Activated naive CD4-positive, alpha-beta T cell treated with anti-CD3 and anti-CD28 coated beads, Interleukin-2, amount 10 ng/mL, durations not matched to agents 7 days and 5 days (primary cell): ENCODE measurements at regions not wholly inside any gene's neighbourhood (a gene's known extent, or its start where the extent isn't known, plus 50 kb on each side); places are given as distances from the start of the nearest gene placed in this dataset.

Experiments used
- CTCF ChIA-PET: fragments of 350-600 bp; sonication (Branson Sonifier 250); formaldehyde crosslinking; loops from one replicate; lab custom pipeline; 2021; ENCODE audit warnings: antibody characterized with exemption; lab: Charles Lee
- DNase-seq: peaks from one replicate; pipeline ENCODE4 v3.0.0-alpha.2; 2020
- H3K27ac Mint-ChIP-seq: one replicate; pipeline ENCODE4 v1.8.0; 2021; ENCODE audit warnings: mild to moderate bottlenecking, moderate library complexity, mixed read lengths
- H3K27me3 Mint-ChIP-seq: one replicate; pipeline ENCODE4 v1.8.0; 2021; ENCODE audit warnings: mild to moderate bottlenecking, mixed read lengths
- H3K36me3 Mint-ChIP-seq: one replicate; pipeline ENCODE4 v1.8.0; 2021; ENCODE audit warnings: mixed read lengths
- H3K4me1 Mint-ChIP-seq: one replicate; pipeline ENCODE4 v1.8.0; 2021; ENCODE audit warnings: mixed read lengths
- H3K4me3 Mint-ChIP-seq: one replicate; pipeline ENCODE4 v1.8.0; 2021; ENCODE audit warnings: mild to moderate bottlenecking, moderate library complexity, mixed read lengths
- H3K9me3 Mint-ChIP-seq: one replicate; pipeline ENCODE4 v1.8.0; 2021; ENCODE audit warnings: mixed read lengths

DNA sequence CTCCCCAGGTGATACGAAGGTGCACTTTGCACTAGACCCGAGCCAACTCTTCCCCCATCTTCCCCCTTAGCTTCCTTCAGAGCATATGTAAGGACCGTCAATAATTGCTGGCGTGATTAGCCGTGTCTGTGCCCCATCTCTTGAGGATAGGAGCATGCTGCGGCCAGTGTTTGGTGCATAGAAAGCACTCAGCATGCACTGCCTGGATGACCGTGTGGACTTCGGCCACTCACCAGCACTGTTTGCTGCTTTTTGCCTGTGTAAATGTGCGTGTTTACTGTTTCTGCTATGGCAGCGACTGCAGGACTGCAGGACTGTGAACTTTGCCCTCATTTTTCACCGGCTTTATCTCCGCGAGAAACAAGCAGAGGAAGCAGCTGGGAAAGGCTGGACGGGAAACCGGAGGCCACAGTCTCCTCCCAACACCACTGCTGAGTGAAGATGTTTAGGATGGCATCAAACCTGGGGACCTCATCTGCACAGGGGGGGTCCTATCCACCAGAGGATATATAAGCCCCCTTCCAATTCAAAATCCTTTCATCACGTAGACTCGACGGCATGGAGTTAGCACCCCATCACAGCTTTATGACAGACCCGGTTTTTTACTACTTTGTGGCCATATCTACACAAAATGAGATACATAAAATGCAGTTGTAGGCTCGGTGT, 150.6 kb upstream of the AFDN start:
- CTCF ChIA-PET = no interaction called here
- H3K36me3 Mint-ChIP-seq = peaks cover 7% of the 10 kb centered on the region
- no peak overlapping the region for H3K27ac Mint-ChIP-seq
- peaks cover 17% of the 10 kb centered on the region for H3K9me3 Mint-ChIP-seq
- H3K4me3 Mint-ChIP-seq = no peak overlapping the region
- DNase-seq = no peak
- H3K4me1 Mint-ChIP-seq = no peaks in the 10 kb centered on the region
- H3K27me3 Mint-ChIP-seq = peaks cover 66% of the 10 kb centered on the region

DNA sequence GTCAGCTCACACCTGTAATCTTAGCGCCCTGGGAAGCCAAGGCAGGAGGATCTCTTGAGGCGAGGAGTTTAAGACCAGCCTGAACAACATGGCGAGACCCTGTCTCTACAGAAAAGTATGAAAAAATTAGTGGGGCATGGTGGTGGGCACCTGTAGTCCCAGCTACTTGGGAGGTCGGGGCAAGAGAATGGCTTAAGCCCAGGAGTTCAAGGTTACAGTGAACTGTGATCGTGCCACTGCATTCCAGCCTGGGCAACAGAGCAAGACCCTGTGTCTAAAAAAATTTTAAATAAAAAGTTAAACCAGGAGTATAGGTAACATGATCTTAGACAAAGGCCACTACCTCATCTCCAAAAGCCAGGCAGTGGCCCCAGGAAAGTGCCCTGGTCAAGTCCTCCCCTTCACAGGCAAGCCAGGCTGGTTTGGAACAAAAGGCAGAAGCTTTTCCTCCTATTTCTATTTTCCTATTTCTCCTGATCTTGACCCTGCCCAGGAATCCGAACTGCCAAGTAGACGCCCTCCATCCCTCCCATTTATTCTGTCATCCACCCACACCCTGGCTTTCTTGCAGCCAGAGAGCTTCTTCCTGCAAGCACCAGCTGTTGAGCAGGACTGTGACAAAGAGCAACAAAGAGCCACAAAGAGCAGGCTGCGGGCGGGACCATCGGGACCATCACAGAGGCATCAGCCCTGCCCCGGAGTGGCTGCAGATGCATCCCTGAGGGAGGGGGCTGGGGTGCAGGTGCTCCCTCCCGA, 149.9 kb upstream of the AFDN start:
- CTCF ChIA-PET = no interaction called here
- Mint-ChIP-seq H3K27me3 (peaks cover 73% of the 10 kb centered on the region), H3K27ac (no peak overlapping the region), H3K4me1 (no peaks in the 10 kb centered on the region), H3K36me3 (peaks cover 4% of the 10 kb centered on the region), H3K4me3 (no peak overlapping the region), H3K9me3 (peaks cover 10% of the 10 kb centered on the region)
- no peak for DNase-seq

DNA sequence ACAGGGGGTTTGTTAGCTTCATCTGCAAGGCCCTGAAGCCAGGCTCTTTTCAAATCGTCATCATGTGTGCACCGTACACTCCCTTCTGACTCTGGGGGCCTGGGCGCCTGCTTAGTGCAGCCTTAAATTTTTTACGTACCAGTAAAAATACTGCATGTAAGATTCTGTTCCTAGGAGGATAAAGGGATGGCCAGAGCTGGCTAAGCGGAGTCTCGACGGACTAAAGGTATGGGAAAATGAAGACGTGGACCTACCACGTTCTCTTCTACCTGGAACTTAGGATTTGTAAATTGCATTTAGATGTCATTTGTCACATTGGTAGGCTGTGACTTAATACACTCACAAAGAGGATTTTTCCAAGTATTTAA, 149.3 kb upstream of the AFDN start:
- H3K27me3 Mint-ChIP-seq = peaks cover 78% of the 10 kb centered on the region
- CTCF ChIA-PET = no interaction called here

DNA sequence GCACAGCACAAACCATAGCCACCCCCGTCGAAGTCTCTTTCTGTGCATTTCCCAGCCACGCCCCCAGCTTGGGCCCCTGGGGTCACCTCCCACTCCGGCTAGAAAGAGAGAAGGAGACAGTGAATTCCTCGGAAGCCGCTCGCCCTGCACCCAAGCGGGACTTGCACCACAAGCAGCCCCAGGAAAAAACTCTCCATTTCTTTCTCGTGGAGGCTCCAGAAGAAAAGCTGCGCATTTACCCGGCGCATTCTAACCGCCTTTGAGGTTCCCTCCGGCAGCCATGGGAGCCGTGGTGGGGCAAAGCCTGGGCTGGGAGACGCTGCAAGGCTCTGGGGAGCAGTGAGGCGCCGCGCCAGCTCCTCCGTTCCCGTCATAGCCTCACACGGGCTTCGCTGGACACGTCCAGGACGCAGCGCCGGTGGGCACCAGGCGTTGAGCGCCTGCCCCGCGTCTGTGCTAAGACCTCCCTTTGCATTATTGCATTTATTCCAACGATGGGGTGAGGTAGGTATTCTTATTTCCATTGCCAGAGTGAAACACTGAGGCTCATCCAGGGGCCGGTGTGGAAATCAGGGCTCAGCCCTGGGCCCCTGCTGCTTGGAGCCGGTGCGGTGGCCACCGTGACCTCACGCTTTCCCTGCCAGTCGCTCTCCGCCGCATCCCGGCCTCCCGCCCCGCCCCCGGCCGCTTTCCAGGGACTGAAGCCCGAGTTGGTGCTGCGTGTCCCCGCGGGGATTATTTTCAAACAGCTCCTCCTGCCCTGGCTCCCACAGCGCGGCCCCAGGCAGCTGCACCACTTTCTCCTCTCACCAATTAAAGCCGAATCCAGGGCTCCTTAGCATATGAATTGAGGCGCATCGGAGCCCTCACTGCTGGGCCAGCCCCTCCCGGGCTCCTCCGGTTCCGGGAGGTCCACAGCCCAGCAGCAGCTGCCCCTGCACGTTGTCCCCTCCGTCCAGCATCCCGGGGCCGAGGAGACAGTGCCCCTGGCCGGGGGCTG, 148.3 kb upstream of the AFDN start:
- peaks cover 88% of the 10 kb centered on the region for H3K27me3 Mint-ChIP-seq
- no peak overlapping the region for H3K4me3 Mint-ChIP-seq
- H3K27ac Mint-ChIP-seq = no peak overlapping the region
- no peaks in the 10 kb centered on the region for H3K36me3 Mint-ChIP-seq
- H3K9me3 Mint-ChIP-seq = peaks cover 2% of the 10 kb centered on the region
- H3K4me1 Mint-ChIP-seq = no peaks in the 10 kb centered on the region
- no peak for DNase-seq
- CTCF ChIA-PET = no interaction called here

More for the DNA sequence above, 149.3 kb upstream of the AFDN start:
- Mint-ChIP-seq H3K27ac (no peak overlapping the region), H3K4me3 (no peak overlapping the region), H3K4me1 (no peaks in the 10 kb centered on the region), H3K9me3 (peaks cover 5% of the 10 kb centered on the region), H3K36me3 (peaks cover 2% of the 10 kb centered on the region)
- no peak for DNase-seq

DNA sequence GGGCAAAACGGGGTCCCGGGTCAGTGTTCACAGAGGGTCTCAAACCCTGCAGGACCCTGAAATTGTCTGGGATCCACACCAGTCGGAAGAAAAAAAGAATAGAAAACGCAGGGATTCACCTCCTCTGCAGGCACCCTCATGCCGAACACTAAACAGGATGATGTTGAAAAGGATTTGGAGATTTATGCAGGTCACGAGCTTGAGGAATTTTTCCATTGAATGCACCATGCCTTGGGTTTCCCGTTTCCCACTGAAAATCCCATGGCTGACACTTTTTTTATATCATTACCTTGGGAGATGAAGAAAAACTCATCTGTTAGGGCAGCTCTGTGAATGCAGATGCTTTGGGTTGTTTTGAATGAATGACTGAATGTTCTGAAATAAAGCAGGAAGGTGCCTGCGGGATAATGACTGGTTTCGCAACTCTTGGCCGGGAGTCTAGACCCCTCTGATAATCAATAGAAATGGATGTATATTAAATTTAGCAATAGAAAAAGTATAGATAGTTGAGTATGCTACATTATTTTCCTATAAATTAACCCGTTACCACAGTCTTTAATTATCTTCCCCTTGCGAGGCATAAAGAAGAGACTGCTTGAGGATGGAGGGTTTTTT, 147.5 kb upstream of the AFDN start:
- CTCF ChIA-PET = no interaction called here
- H3K27me3 Mint-ChIP-seq = peaks cover 93% of the 10 kb centered on the region
- no peak for DNase-seq
- H3K27ac Mint-ChIP-seq = no peak overlapping the region
- H3K36me3 Mint-ChIP-seq = no peaks in the 10 kb centered on the region
- H3K4me1 Mint-ChIP-seq = no peaks in the 10 kb centered on the region
- H3K4me3 Mint-ChIP-seq = no peak overlapping the region
- peaks cover 1% of the 10 kb centered on the region for H3K9me3 Mint-ChIP-seq

DNA sequence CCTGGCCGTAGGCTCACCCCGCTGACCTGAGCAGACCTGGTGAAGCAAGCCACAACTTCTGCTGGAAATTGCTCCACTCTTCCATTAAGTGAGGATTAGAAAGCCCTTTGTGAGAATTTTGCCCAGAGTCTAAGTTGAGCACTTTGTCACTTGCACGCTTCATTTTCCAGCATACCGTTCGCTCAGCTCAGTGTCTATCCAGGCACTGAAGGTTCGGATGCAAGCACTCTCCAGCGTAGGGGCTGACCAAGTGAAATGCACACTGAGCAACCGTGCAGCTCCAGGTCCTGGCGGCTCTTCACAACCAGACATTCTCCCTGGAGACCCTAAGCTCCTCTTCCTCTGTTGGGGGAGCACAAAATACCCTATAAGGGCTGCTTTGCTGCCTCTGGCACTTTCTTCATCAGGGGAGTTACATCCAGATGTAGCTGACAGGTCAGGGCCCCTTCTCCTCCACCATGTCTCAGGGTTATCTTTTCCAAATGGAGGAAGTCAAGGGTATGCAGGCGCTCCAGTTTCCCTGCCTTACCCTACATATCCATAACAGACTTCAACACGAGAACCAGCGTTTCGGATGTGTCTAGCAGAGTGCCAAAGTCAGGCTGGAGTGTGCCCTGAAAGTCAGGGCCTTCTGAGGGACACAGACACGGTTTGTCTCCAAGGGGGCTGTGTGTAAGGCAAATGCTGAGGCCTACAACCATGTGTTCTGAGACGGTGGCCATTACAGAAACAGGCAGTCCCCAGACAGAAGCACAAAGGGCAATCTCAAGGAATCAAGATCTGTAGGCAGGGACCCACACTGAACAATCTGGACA, 146.7 kb upstream of the AFDN start:
- peaks cover 98% of the 10 kb centered on the region for H3K27me3 Mint-ChIP-seq
- DNase-seq = no peak
- CTCF ChIA-PET = no interaction called here
- H3K4me1 Mint-ChIP-seq = no peaks in the 10 kb centered on the region
- no peaks in the 10 kb centered on the region for H3K36me3 Mint-ChIP-seq
- no peaks in the 10 kb centered on the region for H3K9me3 Mint-ChIP-seq
- H3K27ac Mint-ChIP-seq = no peak overlapping the region
- no peak overlapping the region for H3K4me3 Mint-ChIP-seq

DNA sequence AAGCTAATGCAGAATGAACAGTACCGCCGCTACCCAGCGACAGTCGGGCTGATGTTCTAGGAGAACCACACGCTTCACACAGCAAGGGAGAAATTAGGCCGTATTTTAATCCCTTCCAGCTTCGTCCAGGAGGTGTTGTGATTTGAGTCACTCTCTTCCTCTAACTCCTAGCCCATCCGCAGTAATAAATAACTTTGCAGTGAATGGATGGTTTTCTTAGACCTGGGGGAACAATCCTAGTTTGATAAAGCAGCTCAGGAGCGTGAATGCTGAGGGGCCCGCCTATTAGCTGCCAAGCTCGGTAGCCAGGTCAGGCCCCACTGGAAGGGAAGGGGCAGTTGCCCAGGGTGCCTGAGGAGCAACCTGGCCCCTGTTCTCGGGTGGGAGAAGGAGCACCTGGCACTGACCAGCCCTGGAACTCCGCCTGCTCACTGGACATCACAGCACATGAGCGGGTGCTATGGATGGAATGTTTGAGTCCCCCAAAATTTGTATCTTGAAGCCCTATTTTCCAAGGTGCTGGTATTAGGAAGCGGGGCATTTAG, 146.0 kb upstream of the AFDN start:
- Mint-ChIP-seq H3K27me3 (peaks cover 100% of the 10 kb centered on the region), H3K9me3 (no peaks in the 10 kb centered on the region), H3K36me3 (no peaks in the 10 kb centered on the region), H3K4me3 (no peak overlapping the region), H3K4me1 (no peaks in the 10 kb centered on the region), H3K27ac (no peak overlapping the region)
- no peak for DNase-seq
- CTCF ChIA-PET = no interaction called here

DNA sequence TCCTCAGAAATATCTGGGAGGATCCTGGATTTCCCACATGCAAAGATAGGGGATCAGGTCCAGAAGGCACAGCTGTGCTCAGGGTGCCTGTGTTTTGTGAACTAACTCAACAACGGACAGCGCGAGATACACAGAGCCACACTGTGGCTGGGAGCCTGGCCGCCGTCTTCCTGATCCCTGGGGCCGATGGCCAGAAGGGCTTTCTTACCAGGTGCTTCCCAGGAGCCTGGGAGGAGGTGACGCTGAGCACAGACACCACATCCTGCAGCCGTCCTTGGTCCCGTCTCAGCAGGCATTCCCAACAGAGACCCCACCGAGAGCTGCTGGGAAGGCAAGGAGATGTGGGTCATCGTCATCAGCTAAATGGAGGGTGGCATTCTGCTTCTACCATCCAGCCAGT, 144.6 kb upstream of the AFDN start:
- no peaks in the 10 kb centered on the region for H3K4me1 Mint-ChIP-seq
- H3K9me3 Mint-ChIP-seq = peaks cover 5% of the 10 kb centered on the region
- no peak for DNase-seq
- no peak overlapping the region for H3K27ac Mint-ChIP-seq
- CTCF ChIA-PET = no interaction called here
- H3K36me3 Mint-ChIP-seq = no peaks in the 10 kb centered on the region
- no peak overlapping the region for H3K4me3 Mint-ChIP-seq
- H3K27me3 Mint-ChIP-seq = peaks cover 92% of the 10 kb centered on the region

DNA sequence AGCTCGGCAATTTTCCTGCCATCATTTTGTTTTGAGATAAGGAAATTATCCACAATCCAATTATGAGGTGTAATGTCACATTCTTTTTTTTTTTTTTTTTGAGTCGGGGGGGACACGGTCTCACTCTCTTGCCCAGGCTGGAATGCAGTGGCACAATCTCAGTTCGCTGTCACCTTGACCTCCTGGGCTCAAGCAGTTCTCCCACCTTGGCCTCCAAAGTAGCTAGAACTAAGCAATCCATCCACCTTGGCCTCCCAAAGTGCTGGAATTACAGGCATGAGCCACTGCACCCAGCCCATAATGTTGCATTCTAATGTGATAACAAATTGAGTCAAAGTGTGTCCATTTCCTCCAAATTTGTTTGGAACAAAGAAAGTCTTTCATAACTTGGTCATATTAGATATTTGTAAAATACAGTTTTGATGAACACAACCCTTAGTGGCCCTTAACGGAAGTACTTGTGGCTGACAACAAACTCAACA, 144.1 kb upstream of the AFDN start:
- Mint-ChIP-seq H3K4me3 (no peak overlapping the region), H3K4me1 (no peaks in the 10 kb centered on the region), H3K27me3 (peaks cover 92% of the 10 kb centered on the region), H3K9me3 (peaks cover 5% of the 10 kb centered on the region), H3K36me3 (no peaks in the 10 kb centered on the region), H3K27ac (no peak overlapping the region)
- no peak for DNase-seq
- CTCF ChIA-PET = no interaction called here

DNA sequence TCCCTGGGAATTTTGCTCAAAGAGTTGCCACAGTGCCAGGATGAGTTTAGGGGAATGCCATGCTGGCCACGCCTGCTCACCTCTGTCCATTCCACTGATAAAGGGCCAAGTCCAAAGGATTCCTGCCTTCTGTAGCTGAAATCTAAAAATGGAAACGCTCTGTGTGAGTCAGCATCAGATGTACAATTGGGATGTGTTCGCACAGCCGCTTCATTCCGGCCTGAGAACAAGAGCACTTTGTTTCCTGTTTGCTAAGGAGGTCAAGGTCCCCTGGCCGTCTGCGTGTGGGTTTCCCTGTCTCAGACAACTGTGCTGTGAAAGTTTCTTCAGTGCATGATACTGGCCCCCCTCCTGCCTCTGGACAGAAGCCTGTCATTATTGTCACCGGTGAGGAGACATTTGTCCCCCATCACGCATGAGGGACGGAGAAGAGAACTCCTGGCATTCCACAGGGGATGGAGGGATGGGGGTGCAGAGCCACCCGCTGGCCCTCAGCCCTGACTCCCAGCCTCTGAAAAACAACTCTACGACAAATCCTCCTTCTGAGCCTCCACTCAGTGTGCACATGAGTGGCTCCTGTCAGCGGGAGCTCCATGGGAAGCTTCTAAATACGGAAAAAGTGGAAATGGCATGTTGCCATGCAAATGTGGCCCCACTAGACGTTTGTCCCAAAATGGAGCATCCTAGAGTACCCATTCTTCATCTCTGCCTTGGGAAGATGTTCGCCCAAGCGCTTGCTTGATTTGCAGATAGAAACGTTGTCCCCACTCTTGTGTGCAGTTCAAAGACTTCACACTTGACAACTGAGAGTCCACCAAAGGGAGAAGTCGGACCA, 143.5 kb upstream of the AFDN start:
- no peaks in the 10 kb centered on the region for H3K4me1 Mint-ChIP-seq
- no peak overlapping the region for H3K4me3 Mint-ChIP-seq
- DNase-seq = no peak
- peaks cover 5% of the 10 kb centered on the region for H3K9me3 Mint-ChIP-seq
- no peak overlapping the region for H3K27ac Mint-ChIP-seq
- no peaks in the 10 kb centered on the region for H3K36me3 Mint-ChIP-seq
- CTCF ChIA-PET = no interaction called here
- H3K27me3 Mint-ChIP-seq = peaks cover 92% of the 10 kb centered on the region

DNA sequence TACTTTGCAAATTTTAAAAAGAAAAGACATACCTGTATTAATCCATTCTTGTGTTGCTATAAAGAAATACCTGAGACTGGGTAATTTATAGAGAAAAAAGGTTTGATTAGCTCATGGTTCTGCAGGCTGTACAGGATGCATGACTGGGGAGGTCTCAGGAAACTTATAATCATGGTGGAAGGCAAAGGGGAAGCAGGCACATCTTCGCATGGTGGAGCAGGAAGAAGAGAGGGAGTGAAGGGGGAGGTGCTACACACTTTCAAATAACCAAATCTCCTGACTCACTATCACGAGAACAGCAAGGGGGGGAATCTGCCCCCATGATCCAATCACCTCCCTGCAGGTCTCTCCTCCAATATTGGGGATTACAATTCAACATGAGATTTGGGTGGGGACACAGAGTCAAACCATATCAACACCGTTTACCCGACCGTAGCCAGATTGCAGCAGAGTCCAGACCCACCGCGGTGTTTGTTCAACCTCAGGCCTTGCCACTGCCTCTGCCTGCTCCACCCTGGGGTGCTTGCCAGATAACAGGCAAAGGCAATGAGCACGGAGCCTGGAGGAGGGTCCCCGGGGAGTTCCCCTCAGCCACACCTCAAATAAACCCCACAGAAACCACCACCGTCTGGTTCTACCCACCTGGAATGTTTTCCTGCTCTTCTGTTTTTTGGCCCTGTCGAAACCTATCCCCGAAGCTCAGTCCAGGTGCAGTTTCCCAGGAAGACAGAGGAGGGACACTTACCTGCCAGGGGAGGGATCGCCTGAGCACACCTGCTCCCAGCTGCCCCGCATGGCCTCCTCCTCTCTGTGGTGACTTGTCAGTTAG, 142.2 kb upstream of the AFDN start:
- H3K4me1 Mint-ChIP-seq = no peaks in the 10 kb centered on the region
- CTCF ChIA-PET = no interaction called here
- DNase-seq = no peak
- peaks cover 90% of the 10 kb centered on the region for H3K27me3 Mint-ChIP-seq
- peaks cover 5% of the 10 kb centered on the region for H3K9me3 Mint-ChIP-seq
- H3K4me3 Mint-ChIP-seq = no peak overlapping the region
- no peak overlapping the region for H3K27ac Mint-ChIP-seq
- no peaks in the 10 kb centered on the region for H3K36me3 Mint-ChIP-seq

DNA sequence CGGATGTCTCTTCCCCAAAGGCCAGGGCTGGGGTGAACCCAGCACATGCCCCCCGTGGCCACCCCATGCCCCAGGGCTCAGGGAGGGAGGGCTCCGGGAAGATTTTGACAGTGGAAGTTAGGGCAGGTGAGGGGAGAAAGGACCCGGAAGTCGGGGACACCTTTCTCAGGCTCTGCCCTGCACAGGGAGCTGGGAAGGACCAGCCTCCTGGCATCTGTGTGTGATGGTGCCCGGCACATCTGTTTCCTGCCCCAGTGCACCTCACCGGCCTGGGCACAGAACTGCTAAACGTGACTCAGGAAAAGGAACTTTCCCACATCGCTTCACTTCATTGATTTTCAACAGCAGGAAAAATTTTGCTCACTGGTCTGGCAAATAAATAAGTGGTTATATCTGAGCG, 141.1 kb upstream of the AFDN start:
- DNase-seq = no peak
- CTCF ChIA-PET = no interaction called here
- Mint-ChIP-seq H3K27ac (no peak overlapping the region), H3K36me3 (no peaks in the 10 kb centered on the region), H3K9me3 (peaks cover 5% of the 10 kb centered on the region), H3K4me3 (no peak overlapping the region), H3K4me1 (no peaks in the 10 kb centered on the region), H3K27me3 (peaks cover 90% of the 10 kb centered on the region)
